Endodermal cell (in vitro differentiated cells): ENCODE measurements at regions not wholly inside any gene's neighbourhood (a gene's known extent, or its start where the extent isn't known, plus 50 kb on each side); places are given as distances from the start of the nearest gene placed in this dataset.

Experiments used
- DNase-seq: peaks from one replicate; pipeline ENCODE4 v3.0.0-alpha.2; 2017
- H3K27ac ChIP-seq: 2 replicates; pipeline ENCODE4 v1.5.1; 2013; ENCODE audit warnings: mild to moderate bottlenecking, low read depth, low read length, moderate library complexity
- H3K27me3 ChIP-seq: 2 replicates; pipeline ENCODE4 v1.6.1; 2013; ENCODE audit warnings: mild to moderate bottlenecking, low read length, moderate library complexity; ENCODE audit not compliant: insufficient read depth, control insufficient read depth, poor library complexity, severe bottlenecking
- H3K36me3 ChIP-seq: 2 replicates; pipeline ENCODE4 v1.7.0; 2013; ENCODE audit warnings: mild to moderate bottlenecking, low read length, moderate library complexity; ENCODE audit not compliant: control insufficient read depth, insufficient read depth
- H3K4me1 ChIP-seq: one replicate; pipeline ENCODE4 v1.7.0; 2013; ENCODE audit warnings: low read length; ENCODE audit not compliant: control insufficient read depth, insufficient read depth
- H3K4me3 ChIP-seq: 2 replicates; pipeline ENCODE4 v1.5.1; 2013; ENCODE audit warnings: mild to moderate bottlenecking, low read length, moderate library complexity
- H3K9ac ChIP-seq: 2 replicates; pipeline ENCODE4 v1.6.1; 2013; ENCODE audit warnings: mild to moderate bottlenecking, low read length, moderate library complexity; ENCODE audit not compliant: poor library complexity, severe bottlenecking; ENCODE audit errors: extremely low read depth
- H3K9me3 ChIP-seq: 2 replicates; pipeline ENCODE4 v1.6.1; 2013; ENCODE audit warnings: mild to moderate bottlenecking, low read length, moderate library complexity; ENCODE audit not compliant: control insufficient read depth
- H3K27ac Mint-ChIP-seq: 2 replicates; pipeline ENCODE4 v1.8.0; 2020; ENCODE audit warnings: mixed read lengths
- H3K27me3 Mint-ChIP-seq: 2 replicates; pipeline ENCODE4 v1.8.0; 2021; ENCODE audit warnings: mild to moderate bottlenecking, mixed read lengths; ENCODE audit not compliant: insufficient read depth
- H3K36me3 Mint-ChIP-seq: 2 replicates; pipeline ENCODE4 v1.8.0; 2020; ENCODE audit warnings: low read depth, mixed read lengths
- H3K4me1 Mint-ChIP-seq: 2 replicates; pipeline ENCODE4 v1.8.0; 2020; ENCODE audit warnings: mixed read lengths
- H3K4me3 Mint-ChIP-seq: 2 replicates; pipeline ENCODE4 v1.8.0; 2020; ENCODE audit warnings: mild to moderate bottlenecking, moderate library complexity, mixed read lengths
- H3K9me3 Mint-ChIP-seq: 2 replicates; pipeline ENCODE4 v1.8.0; 2020; ENCODE audit warnings: mild to moderate bottlenecking, mixed read lengths
- CTCF ChIP-seq: fragments of 200-600 bp; sonication (generic); conservative IDR thresholded peaks from 2 replicates; pipeline ENCODE4 v1.5.0; 2021; ENCODE audit warnings: antibody characterized with exemption, mild to moderate bottlenecking
- WGBS, 2 experiments: methylation state at CpG; one replicate each; pipeline versions ENCODE4 v1.1.5 to v1.1.7; 2013; ENCODE audit warnings: missing lambda C conversion rate in 2 of 2, mixed read lengths in 1 of 2; ENCODE audit not compliant: insufficient coverage in 1 of 2, insufficient read length in 1 of 2; 5-methylcytosine and 5-hydroxymethylcytosine counted together

- Mint-ChIP-seq H3K36me3 (no peaks in the 10 kb centered on the region), H3K27ac (no peak overlapping the region), H3K4me3 (no peak overlapping the region), H3K4me1 (no peaks in the 10 kb centered on the region), H3K9me3 (peaks cover 14% of the 10 kb centered on the region), H3K27me3 (no peaks in the 10 kb centered on the region)
- no peaks in the 10 kb centered on the region for H3K4me1 ChIP-seq
- no peaks in the 10 kb centered on the region for H3K27me3 ChIP-seq
- H3K36me3 ChIP-seq = no peaks in the 10 kb centered on the region
- H3K9ac ChIP-seq = no peak overlapping the region
- H3K27ac ChIP-seq = no peak overlapping the region
- WGBS, 2 experiments = 90% methylated on average over 1 of the region's 1 CpG; no CpG with 5 or more reads in 1 of the 2 experiments
- DNase-seq = no peak
- TF ChIP-seq CTCF = no peak
- no peaks in the 10 kb centered on the region for H3K9me3 ChIP-seq
- H3K4me3 ChIP-seq = no peak overlapping the region
These were observed 105.2 kb upstream of the PFKP start for GRCh38 chr10:2962194-2962593.

- no peaks in the 10 kb centered on the region for H3K36me3 Mint-ChIP-seq
- H3K27ac Mint-ChIP-seq = no peak overlapping the region
- peaks cover 11% of the 10 kb centered on the region for H3K9me3 Mint-ChIP-seq
- H3K9ac ChIP-seq = no peak overlapping the region
- H3K27me3 ChIP-seq = no peaks in the 10 kb centered on the region
- no peak for TF ChIP-seq CTCF
- H3K27me3 Mint-ChIP-seq = no peaks in the 10 kb centered on the region
- no peaks in the 10 kb centered on the region for H3K36me3 ChIP-seq
- WGBS, 2 experiments = 83 to 89% methylated on average over 6 of the region's 6 CpGs
- no peak overlapping the region for H3K4me3 Mint-ChIP-seq
- H3K4me3 ChIP-seq = no peak overlapping the region
- no peak for DNase-seq
- no peak overlapping the region for H3K27ac ChIP-seq
- H3K9me3 ChIP-seq = no peaks in the 10 kb centered on the region
- no peaks in the 10 kb centered on the region for H3K4me1 Mint-ChIP-seq
- H3K4me1 ChIP-seq = no peaks in the 10 kb centered on the region
These were observed 108.7 kb upstream of the PFKP start for GRCh38 chr10:2958659-2959058.

GRCh38 chr10:2957785-2958184, 109.6 kb upstream of the PFKP start:
- no peaks in the 10 kb centered on the region for H3K9me3 ChIP-seq
- WGBS, 2 experiments = 86 to 100% methylated on average over 2 of the region's 2 CpGs

More at GRCh38 chr10:2957785-2958184, 109.6 kb upstream of the PFKP start:
- H3K27me3 ChIP-seq = no peaks in the 10 kb centered on the region
- no peak overlapping the region for H3K27ac Mint-ChIP-seq
- H3K9ac ChIP-seq = no peak overlapping the region
- no peak overlapping the region for H3K27ac ChIP-seq
- H3K4me3 Mint-ChIP-seq = no peak overlapping the region
- H3K9me3 Mint-ChIP-seq = peaks cover 11% of the 10 kb centered on the region
- H3K27me3 Mint-ChIP-seq = no peaks in the 10 kb centered on the region
- DNase-seq = no peak
- H3K36me3 Mint-ChIP-seq = no peaks in the 10 kb centered on the region
- no peaks in the 10 kb centered on the region for H3K4me1 Mint-ChIP-seq
- no peak for TF ChIP-seq CTCF
- H3K36me3 ChIP-seq = no peaks in the 10 kb centered on the region
- H3K4me3 ChIP-seq = no peak overlapping the region
- H3K4me1 ChIP-seq = no peaks in the 10 kb centered on the region
